ENCODE measurements at regions not wholly inside any gene's neighbourhood (a gene's known extent, or its start where the extent isn't known, plus 50 kb on each side); places are given as distances from the start of the nearest gene placed in this dataset.
"Not testable (repeated sequence)": the region's sequence is repeated elsewhere in the genome, so short reads cannot be mapped to it uniquely, and the experiment has no call there.

GRCh38 chr1:2851918-2852317, 50.4 kb upstream of the TTC34 start:
- DNase-seq (ENCODE audit: low spot score), result not testable (repeated sequence)

- DNase-seq (ENCODE audit: low spot score), result no peak
These were observed 52.2 kb upstream of the TTC34 start for GRCh38 chr1:2853711-2854110.

GRCh38 chr1:2854151-2854550, 52.7 kb upstream of the TTC34 start:
- DNase-seq (ENCODE audit: low spot score), result no peak

GRCh38 chr1:2854611-2855010, 53.1 kb upstream of the TTC34 start:
- DNase-seq (ENCODE audit: low spot score), result no peak

- DNase-seq (ENCODE audit: low spot score), result no peak
These were observed 53.9 kb upstream of the TTC34 start for GRCh38 chr1:2855206-2856065.

GRCh38 chr1:2856066-2856390, 54.5 kb upstream of the TTC34 start:
- no peak for DNase-seq (ENCODE audit: low spot score)

- no peak for DNase-seq (ENCODE audit: low spot score)
These were observed 55.3 kb upstream of the TTC34 start for GRCh38 chr1:2856676-2857375.

GRCh38 chr1:2857521-2857920, 56.0 kb upstream of the TTC34 start:
- DNase-seq (ENCODE audit: low spot score), result no peak

GRCh38 chr1:2858676-2859075, 57.2 kb upstream of the TTC34 start:
- DNase-seq (ENCODE audit: low spot score), result no peak

- DNase-seq (ENCODE audit: low spot score), result no peak
These were observed 57.9 kb upstream of the TTC34 start for GRCh38 chr1:2859219-2859880.

- DNase-seq (ENCODE audit: low spot score), result no peak
These were observed 58.5 kb upstream of the TTC34 start for GRCh38 chr1:2859881-2860430.

- DNase-seq (ENCODE audit: low spot score), result no peak
These were observed 59.1 kb upstream of the TTC34 start for GRCh38 chr1:2860476-2861142.

GRCh38 chr1:2861143-2861987, 59.9 kb upstream of the TTC34 start:
- DNase-seq (ENCODE audit: low spot score), result no peak

- DNase-seq (ENCODE audit: low spot score), result no peak
These were observed 60.7 kb upstream of the TTC34 start for GRCh38 chr1:2861988-2862813.

- DNase-seq (ENCODE audit: low spot score), result no peak
These were observed 61.5 kb upstream of the TTC34 start for GRCh38 chr1:2862814-2863647.

GRCh38 chr1:2863648-2863963, 62.1 kb upstream of the TTC34 start:
- no peak for DNase-seq (ENCODE audit: low spot score)

- no peak for DNase-seq (ENCODE audit: low spot score)
These were observed 62.9 kb upstream of the TTC34 start for GRCh38 chr1:2864203-2864905.

GRCh38 chr1:2865000-2865399, 63.5 kb upstream of the TTC34 start:
- no peak for DNase-seq (ENCODE audit: low spot score)
